Astrocyte (in vitro differentiated cells and primary cell): ENCODE measurements at regions not wholly inside any gene's neighbourhood (a gene's known extent, or its start where the extent isn't known, plus 50 kb on each side); places are given as distances from the start of the nearest gene placed in this dataset.

Experiments used
- DNase-seq: peaks from one replicate; pipeline ENCODE4 v3.0.0-alpha.2; 2010; ENCODE audit warnings: low read depth
- FAIRE-seq: peaks from 2 replicates; lab custom pipeline; 2011; peaks lifted over from hg19 to GRCh38; lab: Jason Lieb, UNC
- H2AFZ ChIP-seq: 2 replicates; pipeline ENCODE4 v1.6.0; 2012; ENCODE audit warnings: low read depth, low read length, inconsistent platforms
- H3K27ac ChIP-seq: 2 replicates; pipeline ENCODE4 v1.5.1; 2011; ENCODE audit warnings: low read depth, low read length, inconsistent platforms
- H3K27me3 ChIP-seq: 2 replicates; pipeline ENCODE4 v1.6.0; 2011; ENCODE audit warnings: low read length, inconsistent platforms; ENCODE audit not compliant: insufficient read depth
- H3K36me3 ChIP-seq: 2 replicates; pipeline ENCODE4 v1.5.1; 2011; ENCODE audit warnings: low read length, inconsistent platforms; ENCODE audit not compliant: insufficient read depth
- H3K4me1 ChIP-seq: 2 replicates; pipeline ENCODE4 v1.5.1; 2011; ENCODE audit warnings: low read length, inconsistent platforms; ENCODE audit not compliant: insufficient read depth
- H3K4me2 ChIP-seq: 2 replicates; pipeline ENCODE4 v1.6.0; 2012; ENCODE audit warnings: low read length, inconsistent platforms
- H3K4me3 ChIP-seq: 2 replicates; pipeline ENCODE4 v1.5.1; 2011; ENCODE audit warnings: low read depth, mild to moderate bottlenecking, low read length, inconsistent platforms; ENCODE audit not compliant: insufficient read depth
- H3K79me2 ChIP-seq: 2 replicates; pipeline ENCODE4 v1.6.0; 2012; ENCODE audit warnings: mild to moderate bottlenecking, low read length, inconsistent platforms; ENCODE audit not compliant: insufficient read depth
- H3K9ac ChIP-seq: 2 replicates; pipeline ENCODE4 v1.6.0; 2012; ENCODE audit warnings: mild to moderate bottlenecking, low read length, inconsistent platforms
- H3K9me3 ChIP-seq: 2 replicates; pipeline ENCODE4 v1.5.1; 2012; ENCODE audit warnings: low read depth, mild to moderate bottlenecking, low read length, inconsistent platforms; ENCODE audit not compliant: insufficient read depth
- H4K20me1 ChIP-seq: 2 replicates; pipeline ENCODE4 v1.6.0; 2012; ENCODE audit warnings: low read length, inconsistent platforms; ENCODE audit not compliant: insufficient read depth
- H3K27ac Mint-ChIP-seq: one replicate; pipeline ENCODE4 v1.8.0; 2021; ENCODE audit warnings: mild to moderate bottlenecking, mixed read lengths; ENCODE audit not compliant: unreplicated experiment
- H3K27me3 Mint-ChIP-seq: one replicate; pipeline ENCODE4 v1.8.0; 2021; ENCODE audit warnings: low read depth, mixed read lengths; ENCODE audit not compliant: unreplicated experiment
- H3K36me3 Mint-ChIP-seq: one replicate; pipeline ENCODE4 v1.8.0; 2021; ENCODE audit warnings: low read depth, mixed read lengths; ENCODE audit not compliant: unreplicated experiment
- H3K4me1 Mint-ChIP-seq: one replicate; pipeline ENCODE4 v1.8.0; 2021; ENCODE audit warnings: low read depth, mixed read lengths; ENCODE audit not compliant: unreplicated experiment
- H3K4me3 Mint-ChIP-seq: one replicate; pipeline ENCODE4 v1.8.0; 2021; ENCODE audit warnings: mild to moderate bottlenecking, moderate library complexity, mixed read lengths; ENCODE audit not compliant: unreplicated experiment
- H3K9me3 Mint-ChIP-seq: one replicate; pipeline ENCODE4 v1.8.0; 2021; ENCODE audit warnings: mild to moderate bottlenecking, mixed read lengths; ENCODE audit not compliant: unreplicated experiment
- EZH2 ChIP-seq: IDR thresholded peaks from 2 replicates; pipeline ENCODE4 v1.6.1; 2012; ENCODE audit warnings: mild to moderate bottlenecking, low read length, inconsistent platforms; ENCODE audit not compliant: insufficient read depth
- TF ChIP-seq, protein P1 (sequence below): IDR thresholded peaks from 2 replicates; pipeline ENCODE4 v1.5.1; 2011; ENCODE audit warnings: low read depth, mild to moderate bottlenecking, inconsistent platforms, low read length, moderate library complexity; ENCODE audit not compliant: insufficient read depth

DNA sequence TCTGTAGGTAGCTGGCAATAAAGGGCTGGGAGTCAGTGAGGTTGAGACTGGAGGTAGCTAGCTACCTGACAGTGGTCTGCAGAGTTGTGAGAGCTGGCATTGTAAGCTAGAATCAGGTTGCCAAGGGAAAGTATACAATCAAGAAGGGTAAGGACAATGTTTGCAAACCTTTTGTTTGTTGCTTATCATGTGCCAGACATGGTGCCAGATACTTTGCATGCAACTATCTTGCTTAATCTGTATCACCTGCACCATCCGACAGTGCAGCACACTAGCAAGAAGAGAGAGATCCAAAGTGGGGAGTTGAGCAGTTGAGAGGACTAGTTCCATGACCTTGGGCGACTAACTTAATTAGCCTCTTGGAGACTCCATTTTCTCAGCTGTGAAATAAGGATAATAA lies 236.4 kb downstream of the PDCD6IP start:
- H2AFZ ChIP-seq = no peak overlapping the region
- no peak overlapping the region for H3K9ac ChIP-seq
- no peaks in the 10 kb centered on the region for H3K79me2 ChIP-seq
- Mint-ChIP-seq H3K27me3 (no peaks in the 10 kb centered on the region), H3K36me3 (no peaks in the 10 kb centered on the region), H3K27ac (no peak overlapping the region), H3K4me3 (no peak overlapping the region), H3K9me3 (peaks cover 2% of the 10 kb centered on the region), H3K4me1 (no peaks in the 10 kb centered on the region)
- no peak overlapping the region for H3K27ac ChIP-seq
- no peaks in the 10 kb centered on the region for H3K4me1 ChIP-seq
- H3K36me3 ChIP-seq = no peaks in the 10 kb centered on the region
- no peaks in the 10 kb centered on the region for H3K9me3 ChIP-seq
- H3K4me2 ChIP-seq = no peak overlapping the region
- no peaks in the 10 kb centered on the region for H3K27me3 ChIP-seq
- FAIRE-seq = no peak
- no peak for DNase-seq
- TF ChIP-seq, protein P1, sequence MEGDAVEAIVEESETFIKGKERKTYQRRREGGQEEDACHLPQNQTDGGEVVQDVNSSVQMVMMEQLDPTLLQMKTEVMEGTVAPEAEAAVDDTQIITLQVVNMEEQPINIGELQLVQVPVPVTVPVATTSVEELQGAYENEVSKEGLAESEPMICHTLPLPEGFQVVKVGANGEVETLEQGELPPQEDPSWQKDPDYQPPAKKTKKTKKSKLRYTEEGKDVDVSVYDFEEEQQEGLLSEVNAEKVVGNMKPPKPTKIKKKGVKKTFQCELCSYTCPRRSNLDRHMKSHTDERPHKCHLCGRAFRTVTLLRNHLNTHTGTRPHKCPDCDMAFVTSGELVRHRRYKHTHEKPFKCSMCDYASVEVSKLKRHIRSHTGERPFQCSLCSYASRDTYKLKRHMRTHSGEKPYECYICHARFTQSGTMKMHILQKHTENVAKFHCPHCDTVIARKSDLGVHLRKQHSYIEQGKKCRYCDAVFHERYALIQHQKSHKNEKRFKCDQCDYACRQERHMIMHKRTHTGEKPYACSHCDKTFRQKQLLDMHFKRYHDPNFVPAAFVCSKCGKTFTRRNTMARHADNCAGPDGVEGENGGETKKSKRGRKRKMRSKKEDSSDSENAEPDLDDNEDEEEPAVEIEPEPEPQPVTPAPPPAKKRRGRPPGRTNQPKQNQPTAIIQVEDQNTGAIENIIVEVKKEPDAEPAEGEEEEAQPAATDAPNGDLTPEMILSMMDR = no peak
- no peak for TF ChIP-seq EZH2
- H3K4me3 ChIP-seq = no peak overlapping the region
- H4K20me1 ChIP-seq = no peaks in the 10 kb centered on the region

DNA sequence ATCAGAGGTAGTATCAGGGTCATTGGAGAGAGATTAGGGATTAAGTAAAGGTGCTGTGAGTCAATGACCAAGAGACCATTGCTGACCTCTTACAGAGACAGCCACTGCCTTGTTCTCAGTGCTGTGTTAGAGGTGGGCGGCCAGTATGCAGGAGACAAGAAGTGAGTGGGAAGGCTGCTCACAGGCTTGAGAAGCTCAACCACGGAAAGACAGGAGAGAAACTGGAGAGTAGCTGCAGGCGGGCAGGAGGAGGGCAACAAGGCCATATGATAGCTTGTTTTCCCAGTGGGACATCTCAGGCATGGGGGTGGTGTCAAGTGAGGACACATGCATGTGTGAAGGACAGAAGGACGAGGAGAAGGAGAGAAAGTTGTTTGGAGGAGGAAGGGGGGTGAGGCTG lies 237.3 kb downstream of the PDCD6IP start:
- H3K27me3 Mint-ChIP-seq = no peaks in the 10 kb centered on the region

DNA sequence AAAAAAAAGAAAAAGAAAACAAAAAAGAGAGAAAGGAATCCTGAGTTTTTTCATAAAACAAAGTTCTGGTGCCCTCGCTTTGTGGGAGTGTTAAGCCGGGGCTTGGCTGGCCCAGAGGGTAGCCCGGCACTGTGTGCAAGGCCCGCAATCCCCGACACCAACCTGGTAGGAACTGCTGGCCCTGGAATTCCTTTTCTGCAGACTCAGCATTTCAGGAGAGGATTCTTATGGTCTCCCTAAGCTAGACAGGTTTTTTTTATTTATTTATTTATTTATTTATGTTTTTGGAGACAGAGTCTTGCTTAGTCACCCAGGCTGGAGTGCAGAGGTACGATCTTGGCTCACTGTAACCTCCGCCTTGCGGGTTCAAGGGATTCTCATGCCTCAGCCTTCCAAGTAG lies 238.8 kb downstream of the PDCD6IP start:
- no peaks in the 10 kb centered on the region for H3K27me3 ChIP-seq
- no peaks in the 10 kb centered on the region for H3K9me3 Mint-ChIP-seq
- H3K4me1 ChIP-seq = no peaks in the 10 kb centered on the region
- no peaks in the 10 kb centered on the region for H3K36me3 ChIP-seq
- DNase-seq (no peak), FAIRE-seq (no peak)
- TF ChIP-seq EZH2 = no peak
- TF ChIP-seq, protein P1 = no peak
- no peak overlapping the region for H3K4me2 ChIP-seq
- no peak overlapping the region for H3K9ac ChIP-seq
- no peaks in the 10 kb centered on the region for H4K20me1 ChIP-seq
- H3K36me3 Mint-ChIP-seq = no peaks in the 10 kb centered on the region
- no peak overlapping the region for H3K4me3 Mint-ChIP-seq
- no peak overlapping the region for H3K4me3 ChIP-seq
- no peaks in the 10 kb centered on the region for H3K9me3 ChIP-seq
- H3K27ac Mint-ChIP-seq = no peak overlapping the region
- no peak overlapping the region for H3K27ac ChIP-seq
- no peak overlapping the region for H2AFZ ChIP-seq
- H3K27me3 Mint-ChIP-seq = no peaks in the 10 kb centered on the region
- H3K4me1 Mint-ChIP-seq = no peaks in the 10 kb centered on the region
- no peaks in the 10 kb centered on the region for H3K79me2 ChIP-seq

More for the DNA sequence above, 237.3 kb downstream of the PDCD6IP start:
- H3K4me1 ChIP-seq = no peaks in the 10 kb centered on the region
- H3K4me2 ChIP-seq = no peak overlapping the region
- H2AFZ ChIP-seq = no peak overlapping the region
- no peaks in the 10 kb centered on the region for H3K4me1 Mint-ChIP-seq
- H3K4me3 ChIP-seq = no peak overlapping the region
- no peaks in the 10 kb centered on the region for H3K79me2 ChIP-seq
- no peaks in the 10 kb centered on the region for H4K20me1 ChIP-seq
- H3K4me3 Mint-ChIP-seq = no peak overlapping the region
- no peak for FAIRE-seq
- H3K9ac ChIP-seq = no peak overlapping the region
- no peak for DNase-seq
- no peak for TF ChIP-seq EZH2
- no peaks in the 10 kb centered on the region for H3K36me3 Mint-ChIP-seq
- no peak overlapping the region for H3K27ac ChIP-seq
- peaks cover 2% of the 10 kb centered on the region for H3K9me3 Mint-ChIP-seq
- no peak overlapping the region for H3K27ac Mint-ChIP-seq
- H3K36me3 ChIP-seq = no peaks in the 10 kb centered on the region
- H3K9me3 ChIP-seq = no peaks in the 10 kb centered on the region
- H3K27me3 ChIP-seq = no peaks in the 10 kb centered on the region
